Thoracic aorta (tissue), 2 donors: ENCODE measurements at regions not wholly inside any gene's neighbourhood (a gene's known extent, or its start where the extent isn't known, plus 50 kb on each side); places are given as distances from the start of the nearest gene placed in this dataset.

Source experiments
- ATAC-seq: fragments of 150-250 bp; one replicate; pipeline ENCODE4 v1.8.0; 2017; ENCODE audit warnings: low read depth; ENCODE audit not compliant: insufficient number of reproducible peaks, low FRiP score
- DNase-seq: peaks from one replicate; pipeline ENCODE4 v3.0.0-alpha.2; 2020; ENCODE audit warnings: low spot score
- H3K27ac ChIP-seq, 2 donors: fragments of 200-600 bp; sonication (generic); 1 replicate in 1 of 2; 2 replicates in 1 of 2; pipeline ENCODE4 v1.5.1; 2016; ENCODE audit warnings: mild to moderate bottlenecking in 2 of 2, moderate library complexity in 2 of 2
- H3K27me3 ChIP-seq: fragments of 200-600 bp; sonication (generic); replicated peaks from 2 replicates; pipeline ENCODE4 v1.6.0; 2016; ENCODE audit warnings: mild to moderate bottlenecking; ENCODE audit not compliant: insufficient read depth
- H3K36me3 ChIP-seq: fragments of 200-600 bp; sonication (generic); one replicate; pipeline ENCODE4 v1.5.1; 2016
- H3K4me1 ChIP-seq, 2 donors: fragments of 200-600 bp; sonication (generic); 1 replicate in 1 of 2; 2 replicates in 1 of 2; pipeline versions ENCODE4 v1.5.1 to v1.6.0; 2016; ENCODE audit warnings: low read depth in 2 of 2, mild to moderate bottlenecking in 1 of 2; ENCODE audit not compliant: control insufficient read depth in 1 of 2
- H3K4me3 ChIP-seq: fragments of 200-600 bp; sonication (generic); 2 replicates; pipeline ENCODE4 v1.5.1; 2016; ENCODE audit warnings: mild to moderate bottlenecking
- H3K9me3 ChIP-seq: fragments of 200-600 bp; sonication (generic); 2 replicates; pipeline ENCODE4 v1.5.1; 2016
- CTCF ChIP-seq: fragments of 200-600 bp; sonication (generic); IDR thresholded peaks from one replicate; pipeline ENCODE4 v1.5.1; 2019; ENCODE audit warnings: antibody characterized with exemption

GRCh38 chr13:33645591-33646554, 172.1 kb upstream of the RFC3 start:
- peaks cover 10 to 34% of the 10 kb centered on the region in 2 donors for H3K4me1 ChIP-seq
- H3K36me3 ChIP-seq, result no peaks in the 10 kb centered on the region
- no peak overlapping the region for H3K4me3 ChIP-seq
- peak overlapping the region in 1 of 2 donors; percentile 58 for H3K27ac ChIP-seq
- no peaks in the 10 kb centered on the region for H3K9me3 ChIP-seq
- ATAC-seq (no peak), DNase-seq (no peak)
- no peaks in the 10 kb centered on the region for H3K27me3 ChIP-seq
- no peak for TF ChIP-seq CTCF

DNA sequence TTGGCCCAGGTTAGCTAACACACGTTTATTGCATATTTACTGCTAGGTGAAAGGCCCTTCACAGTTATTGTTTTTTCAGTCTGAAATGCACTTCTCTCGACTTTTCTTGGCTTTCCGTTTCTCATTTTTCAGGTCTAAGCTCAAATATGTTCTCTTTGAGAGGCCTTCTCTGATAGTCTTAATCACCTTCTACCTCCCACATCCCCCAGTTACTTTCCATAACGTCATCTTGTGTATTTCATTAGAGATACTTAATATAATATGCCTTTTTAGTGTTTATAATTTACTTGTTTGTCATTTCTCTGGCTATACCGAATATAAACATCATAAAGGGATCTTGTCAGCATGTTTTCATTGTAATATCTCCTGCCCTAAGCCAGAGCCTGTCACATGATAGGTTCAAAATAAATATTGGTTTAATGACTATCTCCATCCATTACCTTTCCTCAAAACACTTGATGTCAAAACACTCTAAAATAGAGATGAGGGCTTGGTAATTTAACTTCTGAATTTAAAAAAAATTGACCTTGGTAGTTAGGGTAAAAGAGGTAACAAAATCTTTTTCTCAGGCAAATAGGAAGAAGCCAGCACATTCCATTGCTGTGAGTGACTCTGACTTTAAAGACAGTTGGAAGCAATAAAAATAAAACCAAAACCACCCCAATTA, 168.6 kb upstream of the RFC3 start:
- Histone ChIP-seq H3K4me1 (peaks cover 0 to 10% of the 10 kb centered on the region in 2 donors), H3K9me3 (no peaks in the 10 kb centered on the region), H3K27me3 (no peaks in the 10 kb centered on the region), H3K36me3 (no peaks in the 10 kb centered on the region), H3K4me3 (no peak overlapping the region), H3K27ac (no peak overlapping the region)
- no peak for ATAC-seq
- TF ChIP-seq CTCF, result no peak
- DNase-seq, result no peak

- no peaks in the 10 kb centered on the region for H3K36me3 ChIP-seq
- H3K27ac ChIP-seq, result no peak overlapping the region
- TF ChIP-seq CTCF, result no peak
- H3K4me3 ChIP-seq, result no peak overlapping the region
- no peaks in the 10 kb centered on the region for H3K9me3 ChIP-seq
- no peaks in the 10 kb centered on the region for H3K27me3 ChIP-seq
- no peak for DNase-seq
- no peak for ATAC-seq
- H3K4me1 ChIP-seq, result no peaks in the 10 kb centered on the region
These were observed 166.2 kb upstream of the RFC3 start for GRCh38 chr13:33651766-33652165.

DNA sequence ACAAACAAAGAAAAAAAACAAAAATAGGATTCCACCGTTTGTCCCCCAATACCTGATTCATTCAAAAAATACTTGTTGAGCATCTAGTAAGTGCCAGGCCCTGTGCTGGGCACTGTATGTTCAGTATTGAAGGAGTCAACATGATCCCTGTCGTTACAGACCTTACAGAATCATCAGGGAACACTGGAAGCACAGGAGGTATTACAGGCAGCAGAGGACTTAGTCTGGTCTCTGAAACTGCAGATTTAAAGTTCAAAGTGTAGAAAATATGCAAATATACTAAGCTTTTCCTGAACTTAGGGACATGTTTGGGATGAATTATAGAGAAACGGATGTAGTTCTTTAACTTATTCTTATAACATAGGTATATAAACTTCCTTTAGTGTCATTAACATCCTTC, 160.7 kb upstream of the RFC3 start:
- DNase-seq (no peak), ATAC-seq (no peak)
- H3K27ac ChIP-seq, result no peak overlapping the region
- no peaks in the 10 kb centered on the region for H3K9me3 ChIP-seq
- H3K4me1 ChIP-seq, result no peaks in the 10 kb centered on the region
- no peak overlapping the region for H3K4me3 ChIP-seq
- no peak for TF ChIP-seq CTCF
- no peaks in the 10 kb centered on the region for H3K27me3 ChIP-seq
- H3K36me3 ChIP-seq, result no peaks in the 10 kb centered on the region

DNA sequence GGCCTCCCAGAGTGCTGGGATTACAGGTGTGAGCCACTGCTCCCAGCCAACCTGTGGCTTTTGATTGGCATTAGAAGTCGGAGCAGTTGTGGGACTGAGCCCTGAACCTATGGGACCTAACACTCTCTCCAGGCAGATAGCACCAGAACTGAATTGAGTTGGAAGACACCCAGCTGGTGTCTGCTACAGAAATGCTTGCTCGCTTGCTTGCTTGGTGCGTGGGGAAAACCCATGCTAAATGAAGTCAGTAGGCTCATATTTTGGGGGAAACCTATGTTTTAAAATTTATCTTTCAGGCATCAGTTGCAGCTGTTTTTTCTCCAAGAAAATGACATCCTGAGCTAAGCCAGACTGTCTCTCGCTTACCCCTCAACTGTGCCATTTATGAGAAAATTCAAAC, 158.5 kb upstream of the RFC3 start:
- DNase-seq (no peak), ATAC-seq (no peak)
- Histone ChIP-seq H3K4me1 (no peaks in the 10 kb centered on the region), H3K27me3 (no peaks in the 10 kb centered on the region), H3K27ac (no peak overlapping the region), H3K36me3 (no peaks in the 10 kb centered on the region), H3K9me3 (no peaks in the 10 kb centered on the region), H3K4me3 (no peak overlapping the region)
- TF ChIP-seq CTCF, result no peak
